ENCODE measurements at regions not wholly inside any gene's neighbourhood (a gene's known extent, or its start where the extent isn't known, plus 50 kb on each side); places are given as distances from the start of the nearest gene placed in this dataset.

- no peaks in the 10 kb centered on the region for H3K27me3 ChIP-seq (ENCODE audit: insufficient read depth, low read length)
- intact Hi-C loops (cut with micrococcal nuclease): no loop called here
- TF ChIP-seq TCF7L2 (IDR thresholded peaks at IDR 0.05; ENCODE audit: borderline replicate concordance, extremely low read depth, insufficient read depth, insufficient read length): no peak
- no peak for TF ChIP-seq YY1 (IDR thresholded peaks at IDR 0.05; ENCODE audit: extremely low read depth, insufficient replicate concordance, low read depth, low read length)
- TF ChIP-seq SP1 (IDR thresholded peaks at IDR 0.05; ENCODE audit: low read depth): no peak
- TF ChIP-seq SRF (IDR thresholded peaks at IDR 0.05; ENCODE audit: low read depth): no peak
- TF ChIP-seq JUND (IDR thresholded peaks at IDR 0.05): no peak
- no peak for TF ChIP-seq CTCF (IDR thresholded peaks at IDR 0.05 in 2 of 3, conservative IDR thresholded peaks at IDR 0.05 in 1 of 3; ENCODE audit: borderline replicate concordance in 1 of 3, insufficient read depth in 1 of 3, low read depth in 2 of 3, low read length in 2 of 3)
- no peak for TF ChIP-seq EGR1 (IDR thresholded peaks at IDR 0.05; ENCODE audit: low read depth)
- BruUV-seq (replicated peaks): no TSS peak
- H3K9me3 ChIP-seq (ENCODE audit: control insufficient read depth in 1 of 2, insufficient read depth in 1 of 2, low read depth in 1 of 2, low read length in 2 of 2): no peaks in the 10 kb centered on the region
- no peak overlapping the region for H2AFZ ChIP-seq (ENCODE audit: low read depth, low read length, poor library complexity, severe bottlenecking)
- H3K9me2 ChIP-seq (ENCODE audit: insufficient read depth): no peaks in the 10 kb centered on the region
- POLR2A ChIA-PET: no interaction called here
- RAD21 ChIA-PET (ENCODE audit: low non-redundant PET in 1 of 2, low total read pairs in 2 of 2, uncharacterized antibody in 2 of 2, unreplicated experiment in 2 of 2): no interaction called here
- no peak overlapping the region for H3K9ac ChIP-seq (ENCODE audit: low read length)
- no peak for DNase-seq (ENCODE audit: low read depth, low spot score)
- H3K79me2 ChIP-seq (ENCODE audit: insufficient read depth, low read length): no peaks in the 10 kb centered on the region
- H3K4me2 ChIP-seq (ENCODE audit: low read length): no peak overlapping the region
- H3K36me3 ChIP-seq (ENCODE audit: control insufficient read depth in 1 of 2, insufficient read depth in 2 of 2, low read length in 2 of 2): no peaks in the 10 kb centered on the region
- H3K27ac ChIP-seq (ENCODE audit: low read depth, low read length): no peak overlapping the region
- H3K4me3 ChIP-seq (replicated peaks in 1 of 2; ENCODE audit: low read depth in 1 of 2, low read length in 2 of 2): no peak overlapping the region
- no peak for ATAC-seq
- no peaks in the 10 kb centered on the region for H4K20me1 ChIP-seq (ENCODE audit: insufficient read depth)
- CTCF ChIA-PET: no interaction called here
- H3K4me1 ChIP-seq (ENCODE audit: control insufficient read depth in 1 of 2, insufficient read depth in 2 of 2, low read length in 2 of 2): no peaks in the 10 kb centered on the region
These were observed 325.5 kb downstream of the ZNF608 start for GRCh38 chr5:124420952-124421351.

GRCh38 chr5:124419531-124419930 lies 326.9 kb downstream of the ZNF608 start:
- Histone ChIP-seq H3K27ac (ENCODE audit: low read depth, low read length) (no peak overlapping the region), H2AFZ (ENCODE audit: low read depth, low read length, poor library complexity, severe bottlenecking) (no peak overlapping the region), H3K9me2 (ENCODE audit: insufficient read depth) (no peaks in the 10 kb centered on the region), H3K4me1 (ENCODE audit: control insufficient read depth in 1 of 2, insufficient read depth in 2 of 2, low read length in 2 of 2) (no peaks in the 10 kb centered on the region), H3K4me2 (ENCODE audit: low read length) (no peak overlapping the region), H4K20me1 (ENCODE audit: insufficient read depth) (no peaks in the 10 kb centered on the region), H3K4me3 (replicated peaks in 1 of 2; ENCODE audit: low read depth in 1 of 2, low read length in 2 of 2) (no peak overlapping the region), H3K27me3 (ENCODE audit: insufficient read depth, low read length) (no peaks in the 10 kb centered on the region), H3K79me2 (ENCODE audit: insufficient read depth, low read length) (no peaks in the 10 kb centered on the region), H3K9me3 (ENCODE audit: control insufficient read depth in 1 of 2, insufficient read depth in 1 of 2, low read depth in 1 of 2, low read length in 2 of 2) (no peaks in the 10 kb centered on the region), H3K9ac (ENCODE audit: low read length) (no peak overlapping the region), H3K36me3 (ENCODE audit: control insufficient read depth in 1 of 2, insufficient read depth in 2 of 2, low read length in 2 of 2) (no peaks in the 10 kb centered on the region)
- CTCF ChIA-PET: no interaction called here
- TF ChIP-seq CBX3 (IDR thresholded peaks at IDR 0.05; ENCODE audit: low read depth) (no peak), TCF7L2 (IDR thresholded peaks at IDR 0.05; ENCODE audit: borderline replicate concordance, extremely low read depth, insufficient read depth, insufficient read length) (no peak), REST (IDR thresholded peaks at IDR 0.05; ENCODE audit: low read depth) (no peak)
- DNase-seq (ENCODE audit: low read depth, low spot score): no peak
- BruUV-seq (replicated peaks): no TSS peak
- RAD21 ChIA-PET (ENCODE audit: low non-redundant PET in 1 of 2, low total read pairs in 2 of 2, uncharacterized antibody in 2 of 2, unreplicated experiment in 2 of 2): no interaction called here
- intact Hi-C loops (cut with micrococcal nuclease): no loop called here
- POLR2A ChIA-PET: no interaction called here
- no peak for ATAC-seq

Data from HCT116 (cell line).